Trophoblast cell (in vitro differentiated cells and primary cell): ENCODE measurements at regions not wholly inside any gene's neighbourhood (a gene's known extent, or its start where the extent isn't known, plus 50 kb on each side); places are given as distances from the start of the nearest gene placed in this dataset.

Source experiments
- DNase-seq, 2 donors: peaks; one replicate each; pipeline ENCODE4 v3.0.0-alpha.2; 2016
- H2AFZ ChIP-seq: 2 replicates; pipeline ENCODE4 v1.6.1; 2013; ENCODE audit warnings: low read length, moderate library complexity, mild to moderate bottlenecking; ENCODE audit not compliant: insufficient read depth, poor library complexity
- H2AK5ac ChIP-seq: 2 replicates; pipeline ENCODE4 v1.6.1; 2013; ENCODE audit warnings: mild to moderate bottlenecking, low read length
- H2BK120ac ChIP-seq: 2 replicates; pipeline ENCODE4 v1.6.1; 2013; ENCODE audit warnings: low read length, mild to moderate bottlenecking, moderate library complexity; ENCODE audit not compliant: insufficient read depth, poor library complexity
- H2BK12ac ChIP-seq: 2 replicates; pipeline ENCODE4 v1.6.1; 2013; ENCODE audit warnings: mild to moderate bottlenecking, low read length, moderate library complexity
- H2BK5ac ChIP-seq: 2 replicates; pipeline ENCODE4 v1.6.1; 2013; ENCODE audit warnings: low read length, low read depth, moderate library complexity, mild to moderate bottlenecking; ENCODE audit not compliant: poor library complexity
- H3K14ac ChIP-seq: 2 replicates; pipeline ENCODE4 v1.6.1; 2013; ENCODE audit warnings: mild to moderate bottlenecking, low read length
- H3K18ac ChIP-seq: 2 replicates; pipeline ENCODE4 v1.6.1; 2013; ENCODE audit warnings: mild to moderate bottlenecking, low read length
- H3K23ac ChIP-seq: 2 replicates; pipeline ENCODE4 v1.6.1; 2013; ENCODE audit warnings: low read length
- H3K27ac ChIP-seq: 2 replicates; pipeline ENCODE4 v1.5.1; 2013; ENCODE audit warnings: low read depth, mild to moderate bottlenecking, inconsistent platforms, low read length, moderate library complexity
- H3K27me3 ChIP-seq: 2 replicates; pipeline ENCODE4 v1.6.1; 2013; ENCODE audit warnings: inconsistent platforms, mild to moderate bottlenecking, low read length, moderate library complexity; ENCODE audit not compliant: insufficient read depth
- H3K36me3 ChIP-seq, 2 experiments: 1 replicate in 1 of 2; 2 replicates in 1 of 2; pipeline ENCODE4 v1.6.1; 2013; ENCODE audit warnings: low read length in 2 of 2, mild to moderate bottlenecking in 2 of 2, moderate library complexity in 1 of 2; ENCODE audit not compliant: insufficient read depth in 2 of 2, control insufficient read depth in 1 of 2
- H3K4ac ChIP-seq: 2 replicates; pipeline ENCODE4 v1.6.1; 2013; ENCODE audit warnings: low read depth, mild to moderate bottlenecking, low read length, moderate library complexity
- H3K4me1 ChIP-seq, 2 experiments: 1 replicate in 1 of 2; 2 replicates in 1 of 2; pipeline ENCODE4 v1.6.1; 2013; ENCODE audit warnings: low read length in 2 of 2, mild to moderate bottlenecking in 2 of 2, moderate library complexity in 1 of 2; ENCODE audit not compliant: insufficient read depth in 2 of 2, control insufficient read depth in 1 of 2
- H3K4me2 ChIP-seq: 2 replicates; pipeline ENCODE4 v1.6.1; 2013; ENCODE audit warnings: inconsistent platforms, mild to moderate bottlenecking, low read length, moderate library complexity
- H3K4me3 ChIP-seq: 2 replicates; pipeline ENCODE4 v1.5.1; 2013; ENCODE audit warnings: mild to moderate bottlenecking, low read depth, low read length, inconsistent platforms
- H3K79me1 ChIP-seq: one replicate; pipeline ENCODE4 v1.6.1; 2013; ENCODE audit warnings: low read length
- H3K79me2 ChIP-seq: 2 replicates; pipeline ENCODE4 v1.6.1; 2013; ENCODE audit warnings: low read length, mild to moderate bottlenecking; ENCODE audit not compliant: control insufficient read depth, insufficient read depth, poor library complexity
- H3K9ac ChIP-seq: 2 replicates; pipeline ENCODE4 v1.6.1; 2013; ENCODE audit warnings: mild to moderate bottlenecking, low read length
- H3K9me3 ChIP-seq: 2 replicates; pipeline ENCODE4 v1.6.1; 2013; ENCODE audit warnings: low read depth, mild to moderate bottlenecking, control low read depth, inconsistent platforms, low read length; ENCODE audit not compliant: insufficient read depth
- H4K12ac ChIP-seq: 2 replicates; pipeline ENCODE4 v1.6.1; 2013; ENCODE audit warnings: low read depth, mild to moderate bottlenecking, low read length, moderate library complexity
- H4K8ac ChIP-seq: 2 replicates; pipeline ENCODE4 v1.6.1; 2013; ENCODE audit warnings: low read depth, mild to moderate bottlenecking, low read length, moderate library complexity
- H4K91ac ChIP-seq: one replicate; pipeline ENCODE4 v1.6.1; 2013; ENCODE audit warnings: low read depth, mild to moderate bottlenecking, low read length, moderate library complexity
- WGBS: extraction: QIAGEN DNeasy Blood & Tissue Kit; methylation state at CpG from one replicate; pipeline ENCODE4 v1.1.7; 2013; ENCODE audit warnings: missing lambda C conversion rate; ENCODE audit not compliant: insufficient read length, insufficient coverage; ENCODE audit errors: extremely low coverage; 5-methylcytosine and 5-hydroxymethylcytosine counted together

- H4K12ac ChIP-seq: no peak overlapping the region
- no peak overlapping the region for H2AFZ ChIP-seq
- H3K36me3 ChIP-seq: no peaks in the 10 kb centered on the region
- no peak overlapping the region for H2BK12ac ChIP-seq
- no peak overlapping the region for H2AK5ac ChIP-seq
- H4K8ac ChIP-seq: no peak overlapping the region
- H2BK5ac ChIP-seq: no peak overlapping the region
- no peak overlapping the region for H3K9ac ChIP-seq
- no peak overlapping the region for H3K4ac ChIP-seq
- H3K18ac ChIP-seq: no peak overlapping the region
- no peaks in the 10 kb centered on the region for H3K79me2 ChIP-seq
- H3K27ac ChIP-seq: no peak overlapping the region
- no peak overlapping the region for H3K4me3 ChIP-seq
- no peaks in the 10 kb centered on the region for H3K79me1 ChIP-seq
- H3K9me3 ChIP-seq: no peaks in the 10 kb centered on the region
- WGBS: no CpG with 5 or more reads among the region's 2 CpGs
- H3K14ac ChIP-seq: no peak overlapping the region
- H2BK120ac ChIP-seq: no peak overlapping the region
- no peak for DNase-seq
- H3K27me3 ChIP-seq: no peaks in the 10 kb centered on the region
- H3K4me1 ChIP-seq: peaks cover 0 to 4% of the 10 kb centered on the region in 2 experiments
- no peak overlapping the region for H4K91ac ChIP-seq
- no peak overlapping the region for H3K23ac ChIP-seq
- H3K4me2 ChIP-seq: no peak overlapping the region
These were observed 440.9 kb upstream of the CELF4 start for GRCh38 chr18:38006541-38006940.

DNA sequence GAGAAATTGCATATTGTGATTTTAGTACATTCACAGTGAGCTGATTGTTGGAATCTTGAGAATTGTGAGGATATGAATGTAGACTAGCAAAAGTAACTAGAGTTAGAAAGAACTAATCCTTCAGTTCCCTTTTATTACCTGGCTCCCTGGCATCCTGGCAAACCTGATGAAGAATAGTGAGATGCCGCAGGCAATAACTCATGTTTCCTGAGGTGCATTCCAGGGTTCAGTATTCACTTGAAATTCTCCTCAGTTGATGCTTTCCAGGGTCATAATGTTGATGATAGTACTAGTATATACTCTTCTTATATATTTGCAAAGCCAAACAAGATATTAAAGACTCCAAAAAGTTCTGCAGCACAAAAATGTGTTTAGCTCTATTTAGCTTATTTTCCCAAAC lies 432.1 kb upstream of the CELF4 start:
- Histone ChIP-seq H3K36me3 (no peaks in the 10 kb centered on the region), H3K4me2 (no peak overlapping the region)

GRCh38 chr18:37987901-37988300 lies 422.3 kb upstream of the CELF4 start:
- Histone ChIP-seq H4K12ac (no peak overlapping the region), H2BK120ac (no peak overlapping the region), H2AK5ac (no peak overlapping the region), H3K27ac (no peak overlapping the region), H3K4me3 (no peak overlapping the region), H4K91ac (no peak overlapping the region), H3K9me3 (no peaks in the 10 kb centered on the region), H2BK5ac (no peak overlapping the region), H3K4me2 (no peak overlapping the region), H2BK12ac (no peak overlapping the region), H3K9ac (no peak overlapping the region), H3K79me2 (no peaks in the 10 kb centered on the region), H3K79me1 (no peaks in the 10 kb centered on the region), H2AFZ (no peak overlapping the region), H3K14ac (no peak overlapping the region), H4K8ac (no peak overlapping the region), H3K36me3 (no peaks in the 10 kb centered on the region), H3K4ac (no peak overlapping the region), H3K4me1 (no peaks in the 10 kb centered on the region), H3K23ac (no peak overlapping the region), H3K18ac (no peak overlapping the region), H3K27me3 (no peaks in the 10 kb centered on the region)
- DNase-seq: no peak
- WGBS: no CpG with 5 or more reads among the region's 5 CpGs

More for the DNA sequence above, 432.1 kb upstream of the CELF4 start:
- Histone ChIP-seq H3K14ac (no peak overlapping the region), H4K12ac (no peak overlapping the region), H4K91ac (no peak overlapping the region), H3K9ac (no peak overlapping the region), H2BK120ac (no peak overlapping the region), H3K79me2 (no peaks in the 10 kb centered on the region), H3K18ac (no peak overlapping the region), H3K4ac (no peak overlapping the region), H3K9me3 (no peaks in the 10 kb centered on the region), H2BK12ac (no peak overlapping the region), H2AK5ac (no peak overlapping the region), H3K27ac (no peak overlapping the region), H3K27me3 (no peaks in the 10 kb centered on the region), H3K4me1 (no peaks in the 10 kb centered on the region), H3K4me3 (no peak overlapping the region), H2AFZ (no peak overlapping the region), H3K79me1 (no peaks in the 10 kb centered on the region), H2BK5ac (no peak overlapping the region), H3K23ac (no peak overlapping the region), H4K8ac (no peak overlapping the region)
- DNase-seq: no peak
- no CpG with 5 or more reads among the region's 1 CpG for WGBS

GRCh38 chr18:37986665-37987064 lies 421.1 kb upstream of the CELF4 start:
- H3K79me1 ChIP-seq: no peaks in the 10 kb centered on the region
- no peak overlapping the region for H2BK5ac ChIP-seq
- H3K9me3 ChIP-seq: no peaks in the 10 kb centered on the region
- H2AFZ ChIP-seq: no peak overlapping the region
- no peak overlapping the region for H4K8ac ChIP-seq
- H4K91ac ChIP-seq: no peak overlapping the region
- no peaks in the 10 kb centered on the region for H3K27me3 ChIP-seq
- no peak overlapping the region for H3K18ac ChIP-seq
- no peak overlapping the region for H4K12ac ChIP-seq
- no peak overlapping the region for H3K4ac ChIP-seq
- no CpG with 5 or more reads among the region's 4 CpGs for WGBS
- H3K36me3 ChIP-seq: no peaks in the 10 kb centered on the region
- H3K4me2 ChIP-seq: no peak overlapping the region
- H3K23ac ChIP-seq: no peak overlapping the region
- no peak for DNase-seq
- no peak overlapping the region for H2BK12ac ChIP-seq
- no peak overlapping the region for H3K4me3 ChIP-seq
- H3K27ac ChIP-seq: no peak overlapping the region
- no peak overlapping the region for H3K14ac ChIP-seq
- no peak overlapping the region for H3K9ac ChIP-seq
- H2BK120ac ChIP-seq: no peak overlapping the region
- no peaks in the 10 kb centered on the region for H3K79me2 ChIP-seq
- H2AK5ac ChIP-seq: no peak overlapping the region
- H3K4me1 ChIP-seq: no peaks in the 10 kb centered on the region
